AG09319 (cell line): ENCODE measurements at regions not wholly inside any gene's neighbourhood (a gene's known extent, or its start where the extent isn't known, plus 50 kb on each side); places are given as distances from the start of the nearest gene placed in this dataset.
"Not testable (repeated sequence)": the region's sequence is repeated elsewhere in the genome, so short reads cannot be mapped to it uniquely, and the experiment has no call there.

Experiments
- DNase-seq: peaks from one replicate; pipeline ENCODE4 v3.0.0-alpha.2; 2010; ENCODE audit warnings: low read depth; ENCODE audit errors: extremely low read depth
- CTCF ChIP-seq: IDR thresholded peaks from 2 replicates; pipeline ENCODE4 v1.5.1; 2011; ENCODE audit warnings: low read depth, mild to moderate bottlenecking, inconsistent platforms, low read length, moderate library complexity

GRCh38 chr10:28997734-28998133, 291.1 kb upstream of the LYZL1 start:
- TF ChIP-seq CTCF, result no peak

GRCh38 chr10:29001801-29002200, 287.1 kb upstream of the LYZL1 start:
- no peak for TF ChIP-seq CTCF

More at GRCh38 chr10:28997734-28998133, 291.1 kb upstream of the LYZL1 start:
- no peak for DNase-seq

GRCh38 chr10:29003014-29003413, 285.9 kb upstream of the LYZL1 start:
- not testable (repeated sequence) for DNase-seq

More at GRCh38 chr10:29001801-29002200, 287.1 kb upstream of the LYZL1 start:
- no peak for DNase-seq

- no peak for TF ChIP-seq CTCF
Observed at GRCh38 chr10:29005988-29006387, 282.9 kb upstream of the LYZL1 start.

GRCh38 chr10:29007370-29007747, 281.5 kb upstream of the LYZL1 start:
- TF ChIP-seq CTCF, result no peak
- no peak for DNase-seq

More at GRCh38 chr10:29005988-29006387, 282.9 kb upstream of the LYZL1 start:
- no peak for DNase-seq

DNA sequence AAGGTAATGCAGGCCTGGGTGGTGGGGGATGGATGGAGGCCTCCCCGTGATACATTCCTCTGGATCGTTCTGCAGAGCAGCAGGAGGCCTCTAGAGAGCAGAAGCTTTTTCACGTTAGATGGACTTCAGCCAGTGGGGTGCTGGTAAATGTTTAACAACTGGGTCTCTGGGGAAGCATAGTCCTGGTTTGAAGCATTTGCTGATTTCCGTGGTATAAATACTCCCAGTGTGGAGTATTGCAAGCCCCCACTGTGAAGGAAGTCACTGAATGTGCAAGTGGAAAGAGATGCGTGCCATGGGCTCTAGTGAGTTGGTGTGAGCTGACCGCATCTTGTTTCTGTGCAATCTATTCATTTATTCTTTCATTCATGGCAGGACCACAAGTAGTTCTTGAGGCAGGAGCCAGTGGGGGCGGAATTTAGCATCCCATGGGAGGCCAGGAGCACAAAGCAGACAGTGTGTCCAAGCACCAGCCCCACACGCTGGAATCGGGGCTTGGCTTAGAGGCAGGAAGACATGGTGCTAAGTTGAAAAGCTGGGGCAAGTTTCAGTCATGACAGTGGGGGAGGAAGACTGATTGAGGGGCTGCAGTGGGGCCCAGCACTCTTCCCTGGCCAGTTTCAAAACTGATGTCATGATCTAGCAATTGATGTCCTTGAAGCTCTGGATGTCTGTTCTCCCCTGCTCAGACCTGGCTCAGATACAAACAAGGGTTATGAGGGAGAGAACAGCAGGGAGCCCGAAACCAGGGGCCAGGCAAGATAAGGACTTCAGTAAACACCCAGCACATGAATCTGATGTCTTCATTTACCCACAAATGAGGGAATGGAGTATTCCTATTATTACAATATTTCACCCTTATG, 280.9 kb upstream of the LYZL1 start:
- no peak for TF ChIP-seq CTCF
- DNase-seq, result no peak

GRCh38 chr10:29009464-29009863, 279.4 kb upstream of the LYZL1 start:
- no peak for DNase-seq

More at GRCh38 chr10:29009464-29009863, 279.4 kb upstream of the LYZL1 start:
- no peak for TF ChIP-seq CTCF
